Neural progenitor cell (in vitro differentiated cells): ENCODE measurements at regions not wholly inside any gene's neighbourhood (a gene's known extent, or its start where the extent isn't known, plus 50 kb on each side); places are given as distances from the start of the nearest gene placed in this dataset.

Experiments
- DNase-seq: peaks from one replicate; pipeline ENCODE4 v3.0.0-alpha.2; 2016; ENCODE audit warnings: low spot score
- H2AFZ ChIP-seq: fragments of 200-600 bp; sonication (generic); replicated peaks from 2 replicates; pipeline ENCODE4 v1.6.1; 2016; ENCODE audit warnings: antibody characterized with exemption
- H3F3A ChIP-seq: fragments of 200-600 bp; sonication (generic); 2 replicates; pipeline ENCODE4 v1.6.1; 2016; ENCODE audit warnings: antibody characterized with exemption, low read depth
- H3K27ac ChIP-seq: fragments of 200-600 bp; sonication (generic); 2 replicates; pipeline ENCODE4 v1.5.1; 2016; ENCODE audit warnings: mild to moderate bottlenecking
- H3K27me3 ChIP-seq: fragments of 200-600 bp; sonication (generic); 2 replicates; pipeline ENCODE4 v1.6.1; 2016; ENCODE audit warnings: mild to moderate bottlenecking, moderate library complexity
- H3K36me3 ChIP-seq: fragments of 200-600 bp; sonication (generic); 2 replicates; pipeline ENCODE4 v1.5.1; 2016
- H3K4me1 ChIP-seq: fragments of 200-600 bp; sonication (generic); 2 replicates; pipeline ENCODE4 v1.6.1; 2016; ENCODE audit warnings: mixed run types
- H3K4me2 ChIP-seq: fragments of 200-600 bp; sonication (generic); 2 replicates; pipeline ENCODE4 v1.6.1; 2016
- H3K4me3 ChIP-seq: fragments of 200-600 bp; sonication (generic); 2 replicates; pipeline ENCODE4 v1.5.1; 2016
- H3K79me2 ChIP-seq: fragments of 200-600 bp; sonication (generic); 2 replicates; pipeline ENCODE4 v1.6.1; 2016; ENCODE audit warnings: low read depth
- H3K9ac ChIP-seq: fragments of 200-600 bp; sonication (generic); 2 replicates; pipeline ENCODE4 v1.6.1; 2016
- H3K9me3 ChIP-seq: fragments of 200-600 bp; sonication (generic); 2 replicates; pipeline ENCODE4 v1.5.1; 2016; ENCODE audit warnings: low read depth
- H4K20me1 ChIP-seq: fragments of 200-600 bp; sonication (generic); 2 replicates; pipeline ENCODE4 v1.6.1; 2016; ENCODE audit warnings: low read depth
- H3K27ac Mint-ChIP-seq: 3 replicates; pipeline ENCODE4 v1.8.0; 2021; ENCODE audit warnings: mixed read lengths
- H3K27me3 Mint-ChIP-seq: 2 replicates; pipeline ENCODE4 v1.8.0; 2022; ENCODE audit warnings: low read depth, mild to moderate bottlenecking, inconsistent platforms, moderate library complexity, mixed read lengths; ENCODE audit not compliant: insufficient read depth
- H3K36me3 Mint-ChIP-seq: 3 replicates; pipeline ENCODE4 v1.8.0; 2021; ENCODE audit warnings: mixed read lengths
- H3K4me1 Mint-ChIP-seq: 3 replicates; pipeline ENCODE4 v1.8.0; 2021; ENCODE audit warnings: mixed read lengths
- H3K4me3 Mint-ChIP-seq: 3 replicates; pipeline ENCODE4 v1.8.0; 2021; ENCODE audit warnings: mild to moderate bottlenecking, moderate library complexity, mixed read lengths
- H3K9me3 Mint-ChIP-seq: 3 replicates; pipeline ENCODE4 v1.8.0; 2020; ENCODE audit warnings: mixed read lengths
- EZH2 ChIP-seq: fragments of 200-600 bp; sonication (generic); IDR thresholded peaks from 2 replicates; pipeline ENCODE4 v1.6.1; 2017; ENCODE audit warnings: antibody characterized with exemption, mild to moderate bottlenecking, moderate library complexity
- EZH2phosphoT487 ChIP-seq: fragments of 200-600 bp; sonication (generic); IDR thresholded peaks from 2 replicates; pipeline ENCODE4 v1.6.1; 2017; ENCODE audit warnings: antibody characterized with exemption
- TF ChIP-seq, protein P1 (sequence below): fragments of 200-600 bp; sonication (generic); IDR thresholded peaks from 2 replicates; pipeline ENCODE4 v1.5.1; 2017; ENCODE audit warnings: antibody characterized with exemption, mild to moderate bottlenecking

DNA sequence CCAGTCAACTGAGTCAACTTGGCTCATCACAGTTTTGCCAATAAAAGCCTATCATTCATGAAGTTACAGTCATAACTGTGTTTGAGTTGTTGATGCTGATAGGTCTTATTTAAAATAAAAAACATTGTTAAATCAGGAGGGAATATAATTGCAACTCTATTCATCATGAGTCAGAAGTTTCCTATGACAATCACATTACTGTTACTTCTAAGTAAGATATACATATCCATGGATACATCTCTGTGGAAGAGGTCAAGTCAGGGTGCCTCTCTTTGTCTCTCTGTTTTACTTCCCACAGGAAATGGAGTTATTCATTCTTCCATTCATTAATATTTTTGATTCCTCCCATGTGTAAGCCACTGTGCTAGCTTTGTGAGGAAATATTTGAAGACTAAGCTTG lies 2015.4 kb upstream of the WWC1 start:
- H3K4me2 ChIP-seq = no peak overlapping the region
- Mint-ChIP-seq H3K27ac (no peak overlapping the region), H3K27me3 (no peaks in the 10 kb centered on the region), H3K36me3 (no peaks in the 10 kb centered on the region), H3K4me3 (no peak overlapping the region), H3K9me3 (no peaks in the 10 kb centered on the region), H3K4me1 (peaks cover 12% of the 10 kb centered on the region)
- no peaks in the 10 kb centered on the region for H3K79me2 ChIP-seq
- H3K9me3 ChIP-seq = no peaks in the 10 kb centered on the region
- H3K27me3 ChIP-seq = no peaks in the 10 kb centered on the region
- H3K36me3 ChIP-seq = no peaks in the 10 kb centered on the region
- H2AFZ ChIP-seq = no peak overlapping the region
- TF ChIP-seq EZH2 (no peak), EZH2phosphoT487 (no peak)
- TF ChIP-seq, protein P1, sequence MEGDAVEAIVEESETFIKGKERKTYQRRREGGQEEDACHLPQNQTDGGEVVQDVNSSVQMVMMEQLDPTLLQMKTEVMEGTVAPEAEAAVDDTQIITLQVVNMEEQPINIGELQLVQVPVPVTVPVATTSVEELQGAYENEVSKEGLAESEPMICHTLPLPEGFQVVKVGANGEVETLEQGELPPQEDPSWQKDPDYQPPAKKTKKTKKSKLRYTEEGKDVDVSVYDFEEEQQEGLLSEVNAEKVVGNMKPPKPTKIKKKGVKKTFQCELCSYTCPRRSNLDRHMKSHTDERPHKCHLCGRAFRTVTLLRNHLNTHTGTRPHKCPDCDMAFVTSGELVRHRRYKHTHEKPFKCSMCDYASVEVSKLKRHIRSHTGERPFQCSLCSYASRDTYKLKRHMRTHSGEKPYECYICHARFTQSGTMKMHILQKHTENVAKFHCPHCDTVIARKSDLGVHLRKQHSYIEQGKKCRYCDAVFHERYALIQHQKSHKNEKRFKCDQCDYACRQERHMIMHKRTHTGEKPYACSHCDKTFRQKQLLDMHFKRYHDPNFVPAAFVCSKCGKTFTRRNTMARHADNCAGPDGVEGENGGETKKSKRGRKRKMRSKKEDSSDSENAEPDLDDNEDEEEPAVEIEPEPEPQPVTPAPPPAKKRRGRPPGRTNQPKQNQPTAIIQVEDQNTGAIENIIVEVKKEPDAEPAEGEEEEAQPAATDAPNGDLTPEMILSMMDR = no peak
- H3K4me3 ChIP-seq = no peak overlapping the region
- no peaks in the 10 kb centered on the region for H3F3A ChIP-seq
- H3K4me1 ChIP-seq = no peaks in the 10 kb centered on the region
- H3K27ac ChIP-seq = no peak overlapping the region
- no peaks in the 10 kb centered on the region for H4K20me1 ChIP-seq
- H3K9ac ChIP-seq = no peak overlapping the region
- DNase-seq = no peak

DNA sequence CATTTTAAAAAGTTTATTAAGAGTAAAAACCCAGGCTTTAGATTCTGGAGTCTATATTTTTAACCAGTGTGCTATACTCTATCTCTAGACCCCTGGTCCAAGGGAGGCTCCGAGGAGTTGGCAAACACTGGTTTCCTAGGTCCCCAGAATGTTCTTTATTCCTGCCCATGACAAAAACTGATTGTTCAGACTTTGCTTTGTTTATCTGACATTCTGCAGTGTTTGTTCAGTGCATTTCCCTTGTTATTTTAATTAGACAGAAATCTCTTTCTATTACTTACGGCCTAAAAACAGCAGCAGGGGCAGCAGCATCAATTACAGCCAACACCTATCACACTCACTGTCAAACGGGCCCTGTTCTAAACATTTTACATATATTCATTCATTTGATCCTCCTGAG lies 2011.6 kb upstream of the WWC1 start:
- no peaks in the 10 kb centered on the region for H3K36me3 ChIP-seq
- H3K4me2 ChIP-seq = no peak overlapping the region
- H3K4me1 Mint-ChIP-seq = peaks cover 26% of the 10 kb centered on the region
- no peak overlapping the region for H2AFZ ChIP-seq
- no peak overlapping the region for H3K9ac ChIP-seq
- H3K4me3 ChIP-seq = no peak overlapping the region
- TF ChIP-seq EZH2 (no peak), EZH2phosphoT487 (no peak)
- TF ChIP-seq, protein P1 = no peak
- H3K36me3 Mint-ChIP-seq = no peaks in the 10 kb centered on the region
- no peaks in the 10 kb centered on the region for H3K27me3 ChIP-seq
- no peak overlapping the region for H3K27ac Mint-ChIP-seq
- H3K27ac ChIP-seq = no peak overlapping the region
- DNase-seq = no peak
- H3K9me3 Mint-ChIP-seq = no peaks in the 10 kb centered on the region
- no peaks in the 10 kb centered on the region for H3K4me1 ChIP-seq
- H3K27me3 Mint-ChIP-seq = no peaks in the 10 kb centered on the region
- no peaks in the 10 kb centered on the region for H3K9me3 ChIP-seq
- H3K4me3 Mint-ChIP-seq = no peak overlapping the region
- no peaks in the 10 kb centered on the region for H3K79me2 ChIP-seq
- H3F3A ChIP-seq = no peaks in the 10 kb centered on the region
- H4K20me1 ChIP-seq = no peaks in the 10 kb centered on the region

DNA sequence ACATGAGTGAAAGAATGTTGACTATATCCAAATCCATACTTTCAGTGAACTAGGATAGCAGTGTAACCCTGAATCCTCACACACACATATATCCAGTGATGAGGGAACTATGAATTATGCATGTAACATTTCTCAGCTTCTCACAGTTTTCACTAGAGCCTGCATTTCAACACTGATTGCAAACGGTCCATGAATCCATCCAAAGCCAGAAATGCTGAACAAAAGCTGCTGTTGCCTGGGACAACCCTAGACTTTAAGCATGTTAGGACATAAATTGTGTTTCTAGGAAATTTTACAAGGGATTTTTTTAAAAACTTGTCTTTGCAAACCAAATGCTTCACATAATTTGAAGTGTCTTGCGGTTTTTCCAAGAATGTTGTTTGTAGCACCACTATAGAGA lies 2010.0 kb upstream of the WWC1 start:
- Mint-ChIP-seq H3K36me3 (no peaks in the 10 kb centered on the region), H3K4me1 (peaks cover 33% of the 10 kb centered on the region), H3K27ac (no peak overlapping the region), H3K4me3 (no peak overlapping the region), H3K27me3 (no peaks in the 10 kb centered on the region), H3K9me3 (no peaks in the 10 kb centered on the region)
- Histone ChIP-seq H3F3A (no peaks in the 10 kb centered on the region), H3K79me2 (no peaks in the 10 kb centered on the region), H3K36me3 (no peaks in the 10 kb centered on the region), H3K27ac (no peak overlapping the region), H3K4me1 (no peaks in the 10 kb centered on the region), H3K9me3 (no peaks in the 10 kb centered on the region), H2AFZ (no peak overlapping the region), H3K27me3 (no peaks in the 10 kb centered on the region), H3K4me3 (no peak overlapping the region), H4K20me1 (no peaks in the 10 kb centered on the region), H3K9ac (no peak overlapping the region), H3K4me2 (no peak overlapping the region)
- TF ChIP-seq EZH2phosphoT487 = no peak
- TF ChIP-seq, protein P1 = no peak
- no peak for TF ChIP-seq EZH2
- no peak for DNase-seq

DNA sequence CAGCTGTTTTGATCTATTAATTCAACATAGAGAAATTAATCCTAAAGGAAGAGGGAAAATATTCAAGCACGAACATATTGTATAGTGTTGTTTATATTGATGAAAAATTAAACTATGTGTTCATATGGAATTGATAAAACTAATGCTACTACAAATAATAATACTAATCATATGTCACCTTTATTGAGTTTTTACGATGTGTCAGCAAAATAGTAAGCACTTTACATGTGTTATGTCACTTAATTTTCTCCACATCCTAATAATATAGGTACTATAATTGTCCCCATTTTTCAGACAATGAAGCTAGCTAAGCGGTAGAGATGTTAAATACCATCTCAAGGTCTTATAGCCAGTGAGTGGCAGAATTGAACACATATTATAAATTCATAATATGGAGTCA lies 2008.5 kb upstream of the WWC1 start:
- no peaks in the 10 kb centered on the region for H3K4me1 ChIP-seq
- no peaks in the 10 kb centered on the region for H3K36me3 ChIP-seq
- no peaks in the 10 kb centered on the region for H3K27me3 ChIP-seq
- H3K4me3 ChIP-seq = no peak overlapping the region
- no peaks in the 10 kb centered on the region for H3K27me3 Mint-ChIP-seq
- no peak overlapping the region for H3K9ac ChIP-seq
- DNase-seq = no peak
- H3K27ac ChIP-seq = no peak overlapping the region
- H3F3A ChIP-seq = no peaks in the 10 kb centered on the region
- H2AFZ ChIP-seq = no peak overlapping the region
- H3K27ac Mint-ChIP-seq = no peak overlapping the region
- no peaks in the 10 kb centered on the region for H3K9me3 ChIP-seq
- H3K9me3 Mint-ChIP-seq = no peaks in the 10 kb centered on the region
- no peak overlapping the region for H3K4me2 ChIP-seq
- peaks cover 33% of the 10 kb centered on the region for H3K4me1 Mint-ChIP-seq
- no peaks in the 10 kb centered on the region for H4K20me1 ChIP-seq
- no peaks in the 10 kb centered on the region for H3K79me2 ChIP-seq
- no peak overlapping the region for H3K4me3 Mint-ChIP-seq
- no peak for TF ChIP-seq EZH2phosphoT487
- TF ChIP-seq EZH2 = no peak
- TF ChIP-seq, protein P1 = no peak
- no peaks in the 10 kb centered on the region for H3K36me3 Mint-ChIP-seq
